Hindlimb muscle (tissue), 1 donor: ENCODE measurements at regions not wholly inside any gene's neighbourhood (a gene's known extent, or its start where the extent isn't known, plus 50 kb on each side); places are given as distances from the start of the nearest gene placed in this dataset.

Source experiments
- DNase-seq: peaks from one replicate; pipeline ENCODE4 v3.0.0-alpha.2; 2013

- peak; percentile 18 for DNase-seq
These were observed 117.5 kb downstream of the EDEM1 start for GRCh38 chr3:5304789-5305683.

GRCh38 chr3:5305684-5305989 lies 118.1 kb downstream of the EDEM1 start:
- no peak for DNase-seq

GRCh38 chr3:5309171-5309570 lies 121.7 kb downstream of the EDEM1 start:
- DNase-seq: no peak

GRCh38 chr3:5309602-5310001 lies 122.1 kb downstream of the EDEM1 start:
- DNase-seq: no peak

- DNase-seq: no peak
These were observed 123.0 kb downstream of the EDEM1 start for GRCh38 chr3:5310509-5310908.

- no peak for DNase-seq
These were observed 124.8 kb downstream of the EDEM1 start for GRCh38 chr3:5312290-5312689.

- DNase-seq: no peak
These were observed 127.4 kb downstream of the EDEM1 start for GRCh38 chr3:5314897-5315296.

GRCh38 chr3:5317557-5317956 lies 130.1 kb downstream of the EDEM1 start:
- DNase-seq: no peak

- no peak for DNase-seq
These were observed 131.9 kb downstream of the EDEM1 start for GRCh38 chr3:5319454-5319853.

GRCh38 chr3:5321666-5322340 lies 134.3 kb downstream of the EDEM1 start:
- DNase-seq: no peak

- DNase-seq: no peak
These were observed 137.3 kb downstream of the EDEM1 start for GRCh38 chr3:5324780-5325179.

GRCh38 chr3:5330152-5330810 lies 142.8 kb downstream of the EDEM1 start:
- no peak for DNase-seq

GRCh38 chr3:5331567-5332269 lies 144.2 kb downstream of the EDEM1 start:
- DNase-seq: no peak

GRCh38 chr3:5332270-5332956 lies 144.9 kb downstream of the EDEM1 start:
- no peak for DNase-seq

- DNase-seq: no peak
These were observed 152.5 kb downstream of the EDEM1 start for GRCh38 chr3:5339967-5340535.

- DNase-seq: no peak
These were observed 154.1 kb downstream of the EDEM1 start for GRCh38 chr3:5341610-5342009.

GRCh38 chr3:5343459-5343858 lies 156.0 kb downstream of the EDEM1 start:
- DNase-seq: no peak

- no peak for DNase-seq
These were observed 157.2 kb downstream of the EDEM1 start for GRCh38 chr3:5344707-5345106.

- no peak for DNase-seq
These were observed 160.0 kb downstream of the EDEM1 start for GRCh38 chr3:5347486-5347885.

- no peak for DNase-seq
These were observed 160.9 kb downstream of the EDEM1 start for GRCh38 chr3:5348229-5348902.

- no peak for DNase-seq
These were observed 161.8 kb downstream of the EDEM1 start for GRCh38 chr3:5349343-5349742.
